Stromal cell of bone marrow (primary cell): ENCODE measurements at regions not wholly inside any gene's neighbourhood (a gene's known extent, or its start where the extent isn't known, plus 50 kb on each side); places are given as distances from the start of the nearest gene placed in this dataset.
A peak's percentile ranks its signal among the peaks of the same experiment; 100 is the strongest.

ENCODE experiments used
- DNase-seq: peaks from one replicate; pipeline ENCODE4 v3.0.0-alpha.2; 2012; ENCODE audit warnings: low read depth

DNA sequence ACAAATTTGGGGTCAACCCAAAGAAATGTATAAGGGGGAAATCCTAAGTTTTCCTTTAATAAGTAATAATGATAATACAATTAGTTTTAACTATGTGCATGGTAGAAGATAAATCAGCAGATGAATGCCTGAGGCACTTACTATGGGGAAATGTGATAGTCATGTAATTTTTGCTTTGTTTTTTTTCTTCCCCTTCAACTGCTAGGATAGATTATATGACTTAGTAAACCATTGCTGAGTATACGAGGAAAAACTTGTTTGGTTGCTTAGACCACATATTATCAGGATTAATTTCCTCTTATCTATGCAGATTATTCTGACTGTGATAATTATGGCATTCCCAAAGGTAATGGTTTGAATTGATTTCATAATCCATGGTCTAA lies 181.1 kb downstream of the TGFB2 start:
- DNase-seq, result no peak

DNA sequence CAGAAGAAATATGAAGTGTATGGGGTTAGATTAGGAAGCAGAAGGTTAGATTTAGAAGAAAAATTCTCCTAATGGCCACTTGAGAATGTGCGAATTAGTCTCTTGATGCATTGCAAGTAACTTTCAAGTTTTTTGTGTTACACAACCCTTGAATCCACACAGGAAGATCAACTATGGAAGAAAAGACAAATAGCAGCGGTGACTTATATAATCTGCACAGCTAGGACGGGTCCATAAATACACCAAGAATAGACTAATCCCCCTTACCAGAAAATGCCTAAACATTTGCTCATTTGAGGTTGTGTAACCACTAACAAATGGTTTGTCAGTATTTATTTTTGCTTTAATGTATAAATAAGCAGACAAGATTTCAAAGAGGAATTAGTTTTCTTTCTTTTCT lies 182.6 kb downstream of the TGFB2 start:
- no peak for DNase-seq

DNA sequence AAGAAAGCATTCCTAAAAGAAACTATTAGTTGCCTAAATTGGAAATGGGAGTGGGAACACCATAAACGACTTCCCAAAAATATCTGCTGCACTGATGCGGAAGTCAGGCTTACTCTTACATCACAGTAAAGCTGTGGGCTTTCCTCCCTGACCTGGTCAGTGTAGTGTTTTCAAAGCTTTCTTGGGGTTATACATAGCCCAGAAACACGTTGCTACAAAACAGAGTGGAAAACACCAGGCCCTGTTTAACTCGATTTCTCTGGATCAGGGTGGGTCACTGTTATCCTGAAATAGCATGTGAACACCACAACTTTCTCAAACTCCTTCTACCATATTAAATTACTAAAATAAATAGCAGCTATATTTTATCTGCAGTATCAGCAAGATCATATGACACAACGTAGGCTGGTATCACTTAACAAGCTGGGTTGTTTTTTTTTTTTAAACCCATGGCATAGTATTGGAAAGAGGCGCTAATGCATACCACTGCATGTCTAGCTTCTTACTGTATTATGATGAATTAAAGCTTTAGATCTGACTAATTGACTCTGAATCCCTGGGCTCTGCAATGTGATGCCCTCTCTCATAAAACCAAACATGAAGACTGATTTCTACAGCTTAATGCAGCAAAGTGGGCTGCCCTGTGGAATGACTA lies 184.6 kb downstream of the TGFB2 start:
- no peak for DNase-seq

- DNase-seq, result no peak
These were observed 186.8 kb downstream of the TGFB2 start for GRCh38 chr1:218531936-218532335.

DNA sequence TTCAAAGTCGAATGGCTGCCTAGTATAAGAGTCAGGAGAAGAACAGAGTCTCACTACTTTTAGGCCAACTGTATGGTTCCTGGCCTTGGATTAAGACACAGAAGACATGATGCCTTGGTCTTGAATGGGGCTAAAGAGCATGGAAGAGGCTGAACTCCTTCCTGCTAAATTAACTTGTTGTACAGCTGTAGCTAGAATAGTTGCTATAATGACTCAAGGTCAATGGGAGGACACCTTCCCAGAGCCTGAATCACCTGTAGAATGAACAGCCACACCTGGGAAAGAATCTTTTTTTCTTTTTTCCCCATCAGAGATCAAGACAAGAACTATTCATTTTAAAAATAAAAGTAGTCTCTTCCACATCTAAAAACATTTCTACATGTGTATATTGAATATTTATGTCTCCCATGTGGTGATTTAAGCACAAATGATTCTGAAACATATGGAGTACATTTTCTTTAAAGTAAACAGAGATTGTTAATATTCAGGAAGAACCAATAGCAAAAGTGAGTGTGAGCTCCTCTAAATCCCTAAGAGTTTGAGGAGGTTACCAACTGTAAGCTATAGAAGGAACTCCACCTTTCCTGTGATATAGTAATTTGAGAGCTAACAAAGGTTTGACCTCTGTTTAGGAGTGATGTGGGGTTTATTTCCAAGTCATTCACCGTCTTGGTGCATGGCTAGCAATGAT lies 191.3 kb downstream of the TGFB2 start:
- DNase-seq, result no peak

DNA sequence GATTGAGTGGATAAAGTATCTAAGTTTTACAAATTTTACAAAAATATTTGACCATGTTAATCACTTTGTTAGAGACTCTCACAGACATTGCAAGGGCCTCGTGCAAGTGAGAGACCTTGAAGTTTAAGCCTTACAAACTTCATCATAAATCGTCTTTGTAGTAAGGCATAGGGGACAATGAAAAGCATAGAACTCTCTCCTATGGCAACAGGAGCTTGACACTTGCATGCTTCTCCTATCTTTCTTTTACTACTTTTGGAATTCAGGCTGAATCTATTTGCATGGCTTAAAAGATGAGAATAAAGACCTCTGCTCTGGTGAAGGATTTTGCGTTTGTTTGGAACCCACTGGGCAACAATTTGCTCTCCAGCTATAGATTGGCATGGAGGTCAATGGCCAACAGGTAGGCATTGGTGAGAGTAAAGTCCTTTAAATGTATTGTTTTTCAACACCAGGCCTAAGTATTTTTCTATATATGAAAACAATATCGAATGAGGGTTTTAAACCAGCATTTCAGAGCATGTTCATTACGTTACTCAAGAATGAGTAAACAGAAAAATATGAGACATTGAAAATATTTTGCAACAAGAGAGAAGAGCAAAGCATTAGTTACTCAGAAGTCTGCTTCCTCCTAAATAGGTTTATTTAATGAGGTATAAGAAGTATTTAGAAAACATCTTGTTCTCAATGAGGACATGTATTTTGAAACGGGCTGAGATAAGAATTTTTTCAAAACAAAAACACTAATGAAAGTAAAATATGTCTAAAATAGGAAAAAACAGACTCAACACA lies 192.2 kb downstream of the TGFB2 start:
- peak; percentile 32 for DNase-seq

- DNase-seq, result no peak
These were observed 193.2 kb downstream of the TGFB2 start for GRCh38 chr1:218538341-218538740.

- DNase-seq, result no peak
These were observed 201.2 kb downstream of the TGFB2 start for GRCh38 chr1:218546314-218546713.

DNA sequence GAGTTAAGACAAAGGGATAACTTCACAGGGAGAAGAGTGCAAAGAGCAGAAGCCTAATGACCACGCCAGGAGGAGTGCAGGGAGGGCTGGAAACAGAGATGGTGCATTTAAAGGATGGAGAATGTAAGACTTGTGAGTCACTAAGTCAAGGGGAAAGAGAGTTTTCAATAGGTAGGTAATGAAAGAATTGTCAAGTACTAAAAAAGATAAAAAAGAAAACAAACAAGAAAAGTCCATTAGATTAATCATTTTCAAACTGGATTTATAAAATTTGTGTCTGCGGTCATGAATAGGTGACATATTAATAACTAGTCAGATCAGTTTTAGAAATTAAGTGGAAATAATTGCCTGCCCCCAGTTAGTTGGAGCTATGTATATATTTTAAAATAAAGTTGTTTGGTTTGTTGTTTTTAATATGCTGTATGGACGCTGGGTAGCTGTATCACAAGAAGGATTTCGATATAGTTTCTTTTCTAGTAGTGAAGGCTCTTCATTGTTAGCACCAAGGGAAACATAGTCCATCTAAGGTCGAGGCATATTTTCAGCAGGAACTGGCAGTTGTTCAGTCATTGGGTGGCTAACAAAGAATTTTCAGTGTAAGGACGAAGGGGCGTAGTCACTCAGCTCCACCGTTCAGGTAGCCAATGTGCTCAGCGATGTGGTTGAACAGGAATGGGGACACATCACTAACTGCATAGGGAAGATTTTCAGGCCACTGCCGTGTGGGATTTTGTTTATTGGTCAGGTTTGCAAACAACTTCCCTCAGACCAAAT lies 203.0 kb downstream of the TGFB2 start:
- DNase-seq, result no peak

- no peak for DNase-seq
These were observed 203.6 kb downstream of the TGFB2 start for GRCh38 chr1:218548764-218549163.

DNA sequence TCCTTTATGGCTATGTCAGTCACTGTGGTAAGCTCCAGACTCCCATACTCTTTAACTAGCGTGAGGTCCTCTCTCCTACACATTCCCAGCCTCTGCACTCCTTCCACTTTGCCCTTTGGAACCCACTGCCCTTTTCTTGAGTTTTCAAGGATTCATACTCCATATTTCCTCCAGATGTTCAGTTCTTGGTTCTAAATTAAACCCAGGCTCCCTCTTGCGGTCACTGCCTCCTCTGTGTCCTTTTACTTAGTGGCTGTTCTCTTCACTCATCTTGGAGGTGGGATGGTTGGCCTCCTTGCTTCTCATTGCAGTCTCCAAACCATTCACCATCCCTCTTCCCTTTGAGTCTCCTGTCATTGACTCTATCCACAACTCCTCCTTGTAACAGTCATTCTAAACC lies 208.1 kb downstream of the TGFB2 start:
- DNase-seq, result no peak

GRCh38 chr1:218556016-218556415 lies 210.9 kb downstream of the TGFB2 start:
- DNase-seq, result no peak

- DNase-seq, result no peak
These were observed 212.6 kb downstream of the TGFB2 start for GRCh38 chr1:218557731-218558130.

- DNase-seq, result no peak
These were observed 213.2 kb downstream of the TGFB2 start for GRCh38 chr1:218558271-218558810.

GRCh38 chr1:218565377-218565776 lies 220.2 kb downstream of the TGFB2 start:
- no peak for DNase-seq

GRCh38 chr1:218568962-218569550 lies 223.9 kb downstream of the TGFB2 start:
- no peak for DNase-seq

GRCh38 chr1:218570456-218570855 lies 225.3 kb downstream of the TGFB2 start:
- DNase-seq, result no peak

DNA sequence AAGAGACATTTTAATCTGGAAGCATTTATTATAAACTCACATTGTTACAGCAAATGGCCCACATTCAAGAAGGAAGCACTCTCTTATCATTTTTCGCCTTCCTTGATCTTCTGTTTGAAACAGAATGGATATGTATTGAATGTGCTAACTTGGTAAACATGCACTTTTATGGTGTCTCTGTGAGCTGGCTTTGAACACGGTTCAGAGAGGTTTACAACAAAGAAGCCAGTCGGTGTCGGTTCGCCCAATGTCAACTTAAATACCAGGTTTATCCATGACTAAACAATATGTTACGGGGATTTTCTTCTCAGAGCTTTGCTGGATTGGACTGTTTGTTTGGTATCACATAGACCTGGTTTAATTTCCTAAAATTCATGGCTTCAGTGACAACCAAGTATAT lies 226.4 kb downstream of the TGFB2 start:
- no peak for DNase-seq

DNA sequence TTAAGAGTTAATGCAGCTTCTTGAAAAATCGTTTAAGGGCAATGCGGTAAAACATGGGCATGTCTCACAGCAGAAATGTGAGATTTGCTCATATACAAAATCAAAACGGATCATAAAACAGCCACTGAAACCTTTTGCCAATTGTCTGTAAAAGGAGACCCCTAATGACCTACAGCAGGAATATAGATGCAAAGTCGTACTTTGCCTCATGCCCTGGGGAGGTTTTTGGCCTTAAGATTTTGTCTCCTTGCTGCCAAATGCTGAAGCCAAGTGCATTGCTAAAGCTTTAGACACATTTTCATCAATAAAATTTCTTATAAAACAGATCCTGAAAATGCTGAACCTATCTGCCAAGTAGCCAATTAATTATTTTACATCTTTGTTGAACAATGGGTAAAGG lies 226.9 kb downstream of the TGFB2 start:
- no peak for DNase-seq

GRCh38 chr1:218573925-218574324 lies 228.8 kb downstream of the TGFB2 start:
- DNase-seq, result no peak

DNA sequence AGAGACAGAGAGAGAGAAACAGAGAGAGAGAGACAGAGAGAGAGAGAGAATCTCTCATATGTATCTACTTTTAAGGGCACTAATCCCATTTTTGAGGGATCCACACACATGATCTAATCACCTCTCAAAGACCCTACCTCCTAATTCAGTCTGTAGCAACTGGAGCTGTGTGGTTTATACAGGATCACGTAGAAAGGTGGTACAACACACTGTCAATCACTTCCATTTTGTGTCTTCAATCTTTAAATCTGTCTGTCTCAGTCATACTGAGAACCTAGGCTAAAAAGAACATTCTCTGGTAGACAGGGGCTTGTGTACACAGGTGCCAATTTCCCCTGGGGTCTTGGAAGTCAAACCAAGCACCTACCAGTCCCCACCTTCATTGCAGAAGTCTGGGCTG lies 229.9 kb downstream of the TGFB2 start:
- DNase-seq, result no peak

GRCh38 chr1:218575856-218576255 lies 230.7 kb downstream of the TGFB2 start:
- no peak for DNase-seq
